SH-SY5Y (cell line): ENCODE measurements at regions not wholly inside any gene's neighbourhood (a gene's known extent, or its start where the extent isn't known, plus 50 kb on each side); places are given as distances from the start of the nearest gene placed in this dataset.

Source experiments
- GATA2 ChIP-seq: IDR thresholded peaks from 2 replicates; pipeline ENCODE4 v1.6.1; 2011; ENCODE audit warnings: mild to moderate bottlenecking, low read depth, low read length
- GATA3 ChIP-seq: IDR thresholded peaks from 2 replicates; pipeline ENCODE4 v1.6.1; 2011; ENCODE audit warnings: low read depth, mild to moderate bottlenecking, low read length, moderate library complexity

DNA sequence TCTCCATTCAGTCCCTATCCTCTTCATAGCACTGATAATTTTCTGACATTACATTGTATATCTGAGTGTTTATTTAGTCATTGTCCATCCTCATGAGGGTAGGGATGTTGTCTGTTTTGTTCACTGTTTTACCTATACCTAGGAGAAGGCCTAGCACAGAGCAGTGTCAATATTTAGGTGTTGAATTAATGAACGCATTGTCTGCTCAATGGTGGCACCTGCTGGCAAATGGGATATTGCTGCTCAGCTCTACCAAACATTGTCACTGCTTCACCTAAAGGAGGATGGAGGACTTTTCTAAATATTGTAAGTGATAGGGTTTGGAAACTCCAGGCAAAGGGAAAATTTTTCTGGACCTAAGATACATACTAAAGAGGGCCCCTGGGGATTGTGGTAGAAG is 243.9 kb downstream of the RRAGC start:
- TF ChIP-seq GATA3, result no peak
- TF ChIP-seq GATA2, result no peak
